MM.1S (cell line): ENCODE measurements at regions not wholly inside any gene's neighbourhood (a gene's known extent, or its start where the extent isn't known, plus 50 kb on each side); places are given as distances from the start of the nearest gene placed in this dataset.

ENCODE experiments used
- CTCF ChIP-seq: fragments of 300-600 bp; sonication (generic); IDR thresholded peaks from 2 replicates; pipeline ENCODE4 v1.5.1; 2016; ENCODE audit warnings: antibody characterized with exemption, low read length, mixed read lengths
- EZH2 ChIP-seq: fragments of 300-600 bp; sonication (generic); optimal IDR thresholded peaks from 2 replicates; pipeline ENCODE3; 2017; ENCODE audit warnings: low read depth, mild to moderate bottlenecking, antibody characterized with exemption, low read length, mixed read lengths

DNA sequence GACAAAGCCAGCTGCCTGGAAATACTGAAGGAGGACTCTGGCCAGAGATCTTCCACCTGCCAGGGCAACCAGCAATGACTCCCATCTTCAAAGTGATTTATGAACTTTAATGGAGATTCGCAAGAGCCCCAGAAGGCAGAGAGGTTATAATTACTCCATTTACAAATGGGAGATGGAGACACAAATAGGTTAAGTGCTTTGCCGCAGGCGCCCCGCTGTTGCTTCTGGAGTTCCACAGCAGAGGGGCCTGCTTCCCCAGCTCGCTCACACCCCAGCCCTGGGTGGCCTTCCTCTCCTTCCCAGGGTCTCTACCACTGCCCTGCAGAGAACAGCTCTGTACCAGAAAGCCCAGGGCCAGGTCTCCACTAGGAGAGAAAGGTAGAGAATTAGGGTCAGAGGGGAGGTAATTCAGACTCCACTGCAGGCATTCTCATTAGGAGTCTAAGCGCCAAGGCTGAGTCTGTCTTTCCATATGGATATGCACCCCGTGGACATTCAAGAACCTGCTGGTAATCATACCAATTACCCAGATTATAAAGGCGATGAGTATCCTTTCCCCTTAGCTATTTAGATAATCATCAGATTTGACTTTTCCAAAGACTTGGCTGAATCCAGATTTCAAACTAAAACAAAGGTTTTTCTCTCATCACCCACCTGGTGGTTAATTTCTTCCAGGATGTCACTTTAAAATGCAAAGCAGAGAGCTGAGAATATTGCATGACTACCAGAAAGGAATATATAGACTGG lies 157.6 kb upstream of the TUT7 start:
- TF ChIP-seq CTCF (no peak), EZH2 (no peak)
